ENCODE measurements at regions not wholly inside any gene's neighbourhood (a gene's known extent, or its start where the extent isn't known, plus 50 kb on each side); places are given as distances from the start of the nearest gene placed in this dataset.
"Not testable (repeated sequence)": the region's sequence is repeated elsewhere in the genome, so short reads cannot be mapped to it uniquely, and the experiment has no call there.

DNA sequence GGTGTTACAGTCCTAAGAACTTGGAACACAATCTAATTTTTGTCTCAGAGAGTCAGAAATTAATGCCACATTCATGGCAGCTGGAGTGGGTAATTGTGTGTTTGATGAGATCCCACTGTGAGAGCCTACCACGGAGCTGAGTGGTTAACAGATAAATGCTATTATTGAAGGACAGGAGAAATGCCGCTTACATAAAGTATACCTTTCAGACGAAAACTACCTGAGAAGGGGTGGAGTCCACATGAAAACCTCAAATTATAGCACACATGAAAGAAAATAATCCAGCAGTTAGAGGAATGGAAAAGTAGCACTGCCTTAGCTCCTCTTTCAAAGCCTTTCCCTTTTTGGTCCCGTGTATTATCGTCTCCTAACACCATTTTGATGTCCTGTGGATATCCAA, 133.0 kb downstream of the BACH1 start:
- H3K27me3 Mint-ChIP-seq: no peaks in the 10 kb centered on the region

DNA sequence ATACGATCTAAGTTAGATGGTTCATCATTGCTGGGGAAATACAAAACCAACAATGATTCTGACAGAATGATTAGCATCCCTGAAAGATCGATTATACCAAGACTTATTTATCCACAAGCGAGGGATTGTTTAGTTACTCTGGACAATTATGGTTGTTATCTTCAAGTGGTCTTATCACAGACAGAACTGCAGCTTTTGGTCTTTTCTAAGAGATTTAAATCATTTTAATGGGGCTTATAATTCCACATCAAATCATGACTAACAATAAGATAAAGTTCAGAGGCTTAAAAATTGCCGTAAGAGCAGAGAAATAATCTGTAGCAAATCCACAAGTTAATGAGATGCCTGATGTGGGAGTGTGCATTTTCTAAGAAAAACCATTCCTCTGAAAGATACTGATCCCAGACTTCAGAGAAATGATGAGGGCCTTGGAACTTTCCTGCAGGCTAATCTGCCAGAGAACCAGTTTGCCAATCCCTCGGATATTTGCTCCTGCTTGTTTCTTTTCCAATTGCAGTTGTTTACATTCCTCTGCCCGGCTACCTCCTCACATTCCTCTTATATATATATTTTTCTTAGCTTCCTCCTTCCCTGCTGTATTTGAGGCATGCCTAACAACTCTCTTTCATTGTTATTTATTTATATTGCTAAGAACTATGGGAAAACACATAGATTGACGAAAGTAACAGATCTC, 134.8 kb downstream of the BACH1 start:
- Mint-ChIP-seq H3K4me1 (peaks cover 31% of the 10 kb centered on the region), H3K36me3 (peaks cover 24% of the 10 kb centered on the region), H3K9me3 (peaks cover 2% of the 10 kb centered on the region), H3K27ac (no peak overlapping the region), H3K27me3 (no peaks in the 10 kb centered on the region), H3K4me3 (no peak overlapping the region)
- DNase-seq: no peak

More for the DNA sequence above, 133.0 kb downstream of the BACH1 start:
- Mint-ChIP-seq H3K4me1 (peaks cover 22% of the 10 kb centered on the region), H3K27ac (no peak overlapping the region), H3K36me3 (peaks cover 17% of the 10 kb centered on the region), H3K4me3 (no peak overlapping the region), H3K9me3 (peaks cover 2% of the 10 kb centered on the region)
- DNase-seq: no peak

DNA sequence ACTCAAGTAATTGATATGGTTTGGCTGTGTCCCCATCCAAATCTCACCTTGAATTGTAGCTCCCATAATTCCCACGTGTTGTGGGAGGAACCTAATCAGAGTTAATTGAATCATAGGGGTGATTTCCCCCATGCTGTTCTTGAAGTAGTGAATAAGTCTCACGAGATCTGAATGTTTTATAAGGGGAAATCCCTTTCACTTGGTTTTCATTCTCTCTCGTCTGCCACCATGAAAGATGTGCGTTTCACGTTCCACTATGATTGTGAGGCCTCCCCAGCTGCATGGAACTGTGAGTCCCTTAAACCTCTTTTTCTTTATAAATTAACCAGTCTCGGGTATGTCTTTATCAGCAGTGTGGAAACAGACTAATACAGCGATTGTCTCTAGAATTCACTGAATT, 135.4 kb downstream of the BACH1 start:
- Mint-ChIP-seq H3K4me3 (peak overlapping the region; percentile 11), H3K9me3 (peaks cover 2% of the 10 kb centered on the region), H3K4me1 (peaks cover 31% of the 10 kb centered on the region), H3K36me3 (peaks cover 26% of the 10 kb centered on the region), H3K27ac (peak overlapping the region; percentile 64), H3K27me3 (no peaks in the 10 kb centered on the region)
- DNase-seq: no peak

DNA sequence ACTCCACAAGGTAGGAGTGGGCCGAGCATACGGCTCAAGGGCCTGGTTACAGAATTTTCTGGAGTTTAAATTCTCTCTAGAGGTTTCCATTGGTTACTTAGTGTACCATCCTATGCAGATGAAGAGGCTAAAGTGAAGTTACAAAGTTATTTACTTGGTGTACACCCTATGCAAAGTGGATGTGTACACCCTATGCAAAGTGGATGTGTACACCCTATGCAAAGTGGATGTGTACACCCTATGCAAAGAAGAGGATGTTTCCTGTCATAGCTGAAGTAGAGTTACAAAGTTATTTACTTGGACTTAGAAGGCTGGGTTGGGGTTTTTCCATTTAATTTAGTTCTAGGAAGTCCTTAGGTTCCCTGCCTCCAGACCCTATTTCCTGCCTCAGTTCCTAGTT, 136.3 kb downstream of the BACH1 start:
- H3K9me3 Mint-ChIP-seq, H3K27me3 Mint-ChIP-seq, DNase-seq: not testable (repeated sequence)
- H3K27ac Mint-ChIP-seq: peak overlapping the region; percentile 64
- H3K36me3 Mint-ChIP-seq: peaks cover 26% of the 10 kb centered on the region
- H3K4me1 Mint-ChIP-seq: peaks cover 31% of the 10 kb centered on the region
- H3K4me3 Mint-ChIP-seq: peak overlapping the region; percentile 11

DNA sequence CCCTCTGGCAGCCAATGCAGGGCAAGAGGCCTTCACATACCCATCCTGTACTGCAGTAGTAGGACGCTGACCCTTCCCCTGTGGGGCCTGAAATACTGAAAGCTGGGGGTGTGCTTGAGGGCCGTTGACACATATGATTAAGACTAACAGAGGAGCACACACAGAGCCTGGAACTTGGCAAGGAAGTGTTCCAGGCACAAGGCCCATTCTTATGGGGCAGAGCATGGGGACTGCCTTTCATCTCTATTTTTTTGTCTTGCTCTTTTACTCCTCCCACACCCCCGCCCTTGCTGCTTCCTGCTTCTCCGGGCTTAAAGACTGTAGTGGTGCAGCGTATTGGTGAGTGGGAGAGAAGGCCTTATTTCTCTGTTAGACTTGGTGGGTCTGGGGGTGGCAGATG, 137.4 kb downstream of the BACH1 start:
- peaks cover 26% of the 10 kb centered on the region for H3K36me3 Mint-ChIP-seq
- H3K4me3 Mint-ChIP-seq: peak overlapping the region; percentile 77
- peak; percentile 33 for DNase-seq
- no peaks in the 10 kb centered on the region for H3K27me3 Mint-ChIP-seq
- peak overlapping the region; percentile 85 for H3K27ac Mint-ChIP-seq
- H3K4me1 Mint-ChIP-seq: peaks cover 31% of the 10 kb centered on the region
- peaks cover 2% of the 10 kb centered on the region for H3K9me3 Mint-ChIP-seq

DNA sequence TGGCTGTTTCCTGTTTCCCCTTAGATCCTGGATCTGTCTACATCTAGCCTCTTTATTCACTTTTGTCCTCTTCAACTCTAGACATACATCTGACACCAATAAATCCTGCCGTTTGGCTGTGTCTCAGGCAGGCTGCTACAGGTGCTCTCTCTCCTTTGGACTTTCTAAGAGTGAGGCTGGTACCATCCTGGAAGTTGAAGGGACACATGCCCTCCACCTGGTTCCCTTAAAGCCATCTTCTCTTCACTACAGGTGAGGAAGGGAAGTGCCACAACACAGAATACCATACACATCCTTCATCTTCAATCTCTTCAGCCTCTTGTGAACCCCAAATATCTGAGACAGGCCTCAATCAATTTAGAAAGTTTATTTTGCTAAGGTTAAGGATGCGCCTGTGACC, 137.9 kb downstream of the BACH1 start:
- Mint-ChIP-seq H3K27me3 (no peaks in the 10 kb centered on the region), H3K36me3 (peaks cover 26% of the 10 kb centered on the region), H3K4me1 (peaks cover 35% of the 10 kb centered on the region), H3K4me3 (peak overlapping the region; percentile 77), H3K9me3 (peaks cover 2% of the 10 kb centered on the region), H3K27ac (peak overlapping the region; percentile 85)
- no peak for DNase-seq

DNA sequence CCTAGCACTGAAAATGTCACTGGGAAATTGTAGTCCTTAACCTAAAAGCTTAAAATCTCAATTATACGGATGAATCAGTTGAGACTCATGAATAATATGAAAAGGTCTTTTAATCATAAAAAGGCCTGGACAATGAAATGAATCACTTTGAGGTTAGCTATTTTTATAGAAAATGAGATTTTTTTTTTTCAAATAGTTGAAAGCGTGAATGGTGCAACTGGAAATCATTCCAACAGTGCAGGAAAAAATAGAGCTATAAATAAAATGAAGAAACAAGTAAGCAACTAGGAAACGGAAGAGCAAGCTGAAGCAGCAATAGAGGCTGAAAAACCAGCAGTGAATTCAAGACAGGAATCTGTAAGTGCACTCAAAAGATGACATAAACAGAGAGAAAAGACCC, 142.9 kb downstream of the BACH1 start:
- peaks cover 20% of the 10 kb centered on the region for H3K4me1 Mint-ChIP-seq
- no peak overlapping the region for H3K27ac Mint-ChIP-seq
- no peak for DNase-seq
- H3K36me3 Mint-ChIP-seq: peaks cover 11% of the 10 kb centered on the region
- H3K4me3 Mint-ChIP-seq: no peak overlapping the region
- no peaks in the 10 kb centered on the region for H3K27me3 Mint-ChIP-seq
- H3K9me3 Mint-ChIP-seq: peaks cover 2% of the 10 kb centered on the region

DNA sequence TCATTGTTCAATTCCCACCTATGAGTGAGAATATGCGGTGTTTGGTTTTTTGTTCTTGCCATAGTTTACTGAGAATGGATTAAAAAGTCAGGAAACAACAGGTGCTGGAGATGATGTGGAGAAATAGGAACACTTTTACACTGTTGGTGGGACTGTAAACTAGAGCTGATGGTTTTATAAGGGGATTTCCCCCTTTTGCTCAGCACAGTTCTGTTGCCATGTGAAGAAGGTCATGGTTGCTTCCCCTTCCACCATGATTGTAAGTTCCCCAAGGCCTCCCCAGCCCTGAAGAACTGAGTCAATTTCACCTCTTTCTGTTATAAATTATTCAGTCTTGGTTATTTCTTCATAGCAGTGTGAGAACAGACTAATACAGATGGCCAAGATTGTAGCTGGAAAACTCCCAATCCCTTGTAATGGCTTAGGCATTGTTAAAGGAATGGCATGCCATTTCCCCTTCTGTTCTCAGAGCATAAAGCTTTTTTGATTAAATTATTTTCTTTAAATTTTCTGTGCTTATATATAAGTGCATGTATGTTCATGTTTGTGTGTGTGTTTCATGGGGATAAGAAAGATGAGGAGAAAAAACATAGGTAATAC, 144.8 kb downstream of the BACH1 start:
- peaks cover 4% of the 10 kb centered on the region for H3K9me3 Mint-ChIP-seq
- no peak for DNase-seq
- peaks cover 9% of the 10 kb centered on the region for H3K36me3 Mint-ChIP-seq
- H3K27ac Mint-ChIP-seq: no peak overlapping the region
- H3K4me3 Mint-ChIP-seq: no peak overlapping the region
- H3K4me1 Mint-ChIP-seq: peaks cover 11% of the 10 kb centered on the region
- H3K27me3 Mint-ChIP-seq: no peaks in the 10 kb centered on the region

DNA sequence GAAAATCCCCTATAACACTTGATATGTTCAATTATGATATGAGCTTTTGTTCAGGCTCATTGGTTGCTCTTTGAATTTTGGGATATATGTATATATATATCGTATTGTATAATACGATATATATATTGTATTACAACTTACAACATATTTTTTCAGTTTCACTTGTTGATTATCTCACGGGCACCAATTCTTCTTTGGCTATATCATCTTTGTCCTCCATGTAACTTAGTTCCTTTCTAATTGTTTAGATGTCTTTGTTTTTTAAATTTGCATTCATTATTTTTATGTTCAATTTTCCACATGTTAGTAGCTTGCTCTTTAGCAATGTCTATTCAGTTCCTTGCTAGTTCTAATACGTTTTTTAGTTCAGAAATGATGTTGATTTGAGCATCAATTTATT, 150.0 kb downstream of the BACH1 start:
- DNase-seq: no peak
- H3K4me1 Mint-ChIP-seq: peaks cover 17% of the 10 kb centered on the region
- H3K27me3 Mint-ChIP-seq: no peaks in the 10 kb centered on the region
- H3K9me3 Mint-ChIP-seq: peaks cover 12% of the 10 kb centered on the region
- H3K36me3 Mint-ChIP-seq: peaks cover 27% of the 10 kb centered on the region
- peak overlapping the region; percentile 95 for H3K27ac Mint-ChIP-seq
- no peak overlapping the region for H3K4me3 Mint-ChIP-seq

DNA sequence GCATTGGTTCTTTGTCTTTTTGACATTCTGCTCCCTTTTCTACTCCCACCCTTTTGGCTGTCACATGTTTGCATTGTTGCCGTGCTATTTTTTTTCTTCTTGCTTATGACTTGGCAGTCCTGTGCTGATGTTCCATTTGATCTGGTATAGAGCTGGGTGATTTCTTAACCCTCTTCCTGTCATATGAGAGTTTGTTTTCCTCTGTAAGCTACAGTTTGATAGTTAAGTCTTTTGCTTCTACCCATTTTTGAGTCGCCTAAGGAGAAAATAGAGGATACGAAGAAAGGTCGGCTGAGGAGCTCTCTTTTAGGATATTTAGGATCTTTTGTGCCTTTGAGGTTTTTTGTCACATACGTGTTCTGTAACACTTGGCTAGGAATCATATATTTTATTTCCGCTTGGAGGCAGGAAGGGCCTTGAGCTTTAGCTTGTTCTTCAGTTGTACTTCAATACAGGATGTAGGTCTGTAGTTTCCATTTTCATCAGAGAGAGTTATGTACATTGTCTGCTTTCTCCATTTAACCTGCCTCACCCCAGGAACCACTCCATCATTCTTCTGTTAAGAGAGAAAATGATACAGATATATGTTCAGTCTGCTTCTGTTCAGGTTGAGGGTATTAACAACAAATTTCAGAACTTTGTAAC, 150.7 kb downstream of the BACH1 start:
- Mint-ChIP-seq H3K36me3 (peaks cover 32% of the 10 kb centered on the region), H3K27me3 (no peaks in the 10 kb centered on the region), H3K9me3 (peaks cover 12% of the 10 kb centered on the region), H3K4me1 (peaks cover 20% of the 10 kb centered on the region), H3K4me3 (peak overlapping the region; percentile 68), H3K27ac (peak overlapping the region; percentile 95)
- DNase-seq: no peak

DNA sequence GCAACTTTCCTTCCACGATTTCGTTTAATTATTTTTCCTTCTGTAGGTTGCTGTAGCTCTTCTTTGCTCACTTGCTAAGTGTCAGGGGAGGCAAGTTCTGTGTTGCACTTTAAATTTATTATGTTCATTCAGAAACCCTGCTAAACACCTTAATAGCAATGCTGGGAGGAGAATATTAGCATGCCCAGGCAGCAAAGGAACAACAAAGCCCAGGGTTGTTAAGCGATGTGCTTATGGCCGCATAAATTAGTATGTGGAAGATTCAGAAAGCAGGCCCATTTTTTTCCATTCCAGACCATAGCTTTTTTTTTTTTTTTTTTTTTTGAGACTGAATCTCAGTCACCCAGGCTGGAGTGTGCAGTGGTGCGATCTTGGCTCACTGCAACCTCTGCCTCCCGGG, 151.3 kb downstream of the BACH1 start:
- Mint-ChIP-seq H3K27ac (peak overlapping the region; percentile 95), H3K4me3 (peak overlapping the region; percentile 68), H3K36me3 (peaks cover 36% of the 10 kb centered on the region), H3K4me1 (peaks cover 20% of the 10 kb centered on the region), H3K9me3 (peaks cover 12% of the 10 kb centered on the region), H3K27me3 (no peaks in the 10 kb centered on the region)
- no peak for DNase-seq

DNA sequence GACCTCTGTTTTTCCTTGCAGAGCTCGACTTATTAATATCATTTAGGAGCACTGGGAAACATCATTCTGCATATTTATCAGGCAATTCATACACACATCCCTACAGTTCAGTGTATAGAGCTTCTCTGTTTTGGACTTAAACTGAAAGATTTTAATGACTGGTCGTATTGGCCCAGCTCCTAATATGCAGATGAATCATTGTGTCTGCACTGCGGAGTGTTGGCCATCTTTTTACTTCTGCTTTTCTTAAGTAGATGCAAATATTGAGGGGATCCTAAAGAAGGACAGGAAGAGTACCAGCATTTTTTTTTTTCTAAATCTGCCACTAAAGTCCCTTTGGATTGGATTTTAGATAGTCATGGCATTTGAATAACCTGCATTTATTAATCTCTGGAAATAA, 154.8 kb downstream of the BACH1 start:
- no peak for DNase-seq
- Mint-ChIP-seq H3K4me3 (no peak overlapping the region), H3K27ac (no peak overlapping the region), H3K27me3 (no peaks in the 10 kb centered on the region), H3K4me1 (peaks cover 20% of the 10 kb centered on the region), H3K9me3 (peaks cover 9% of the 10 kb centered on the region), H3K36me3 (peaks cover 38% of the 10 kb centered on the region)

DNA sequence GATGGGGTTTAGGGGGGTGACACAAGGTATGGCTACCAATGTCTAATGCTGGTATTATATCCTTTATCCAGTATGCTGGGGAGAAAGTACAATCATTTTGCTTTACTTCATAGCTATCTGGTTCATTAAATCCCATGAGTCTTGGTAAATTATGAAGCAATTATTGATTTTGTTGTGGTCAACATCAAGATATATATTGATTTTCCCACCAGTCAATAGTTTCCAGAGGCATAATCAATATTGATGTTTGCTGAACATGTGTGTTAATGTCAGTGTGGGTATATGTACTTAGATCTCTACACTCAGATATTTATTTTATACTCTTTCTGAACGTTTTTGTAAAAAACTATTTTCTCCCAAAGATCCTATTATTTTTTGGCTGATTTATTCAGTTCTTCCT, 155.5 kb downstream of the BACH1 start:
- no peaks in the 10 kb centered on the region for H3K27me3 Mint-ChIP-seq
- H3K36me3 Mint-ChIP-seq: peaks cover 33% of the 10 kb centered on the region
- peaks cover 3% of the 10 kb centered on the region for H3K9me3 Mint-ChIP-seq
- no peak overlapping the region for H3K4me3 Mint-ChIP-seq
- peaks cover 16% of the 10 kb centered on the region for H3K4me1 Mint-ChIP-seq
- no peak overlapping the region for H3K27ac Mint-ChIP-seq
- DNase-seq: no peak

DNA sequence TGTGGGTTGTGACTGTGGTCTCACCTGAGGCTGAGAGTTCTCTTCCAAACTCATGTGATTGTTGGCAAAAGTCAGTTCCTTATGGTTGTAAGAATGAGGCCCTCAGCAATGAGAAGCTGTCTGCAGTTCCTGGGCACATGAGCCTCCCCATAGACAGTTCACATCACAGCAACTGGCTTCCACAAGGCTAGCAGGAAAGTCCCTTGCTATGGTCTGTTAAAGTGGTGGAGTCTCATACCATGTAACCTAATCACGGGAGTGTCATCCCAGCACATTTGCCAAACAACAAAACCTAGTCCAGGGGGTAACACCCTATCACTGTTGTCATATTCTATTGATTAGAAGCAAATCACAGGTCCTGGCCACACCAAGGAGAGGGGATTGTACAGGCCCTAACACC, 163.8 kb downstream of the BACH1 start:
- H3K9me3 Mint-ChIP-seq: peaks cover 3% of the 10 kb centered on the region
- H3K4me1 Mint-ChIP-seq: no peaks in the 10 kb centered on the region
- H3K27ac Mint-ChIP-seq: no peak overlapping the region
- DNase-seq: no peak
- no peak overlapping the region for H3K4me3 Mint-ChIP-seq
- H3K27me3 Mint-ChIP-seq: no peaks in the 10 kb centered on the region
- peaks cover 19% of the 10 kb centered on the region for H3K36me3 Mint-ChIP-seq

DNA sequence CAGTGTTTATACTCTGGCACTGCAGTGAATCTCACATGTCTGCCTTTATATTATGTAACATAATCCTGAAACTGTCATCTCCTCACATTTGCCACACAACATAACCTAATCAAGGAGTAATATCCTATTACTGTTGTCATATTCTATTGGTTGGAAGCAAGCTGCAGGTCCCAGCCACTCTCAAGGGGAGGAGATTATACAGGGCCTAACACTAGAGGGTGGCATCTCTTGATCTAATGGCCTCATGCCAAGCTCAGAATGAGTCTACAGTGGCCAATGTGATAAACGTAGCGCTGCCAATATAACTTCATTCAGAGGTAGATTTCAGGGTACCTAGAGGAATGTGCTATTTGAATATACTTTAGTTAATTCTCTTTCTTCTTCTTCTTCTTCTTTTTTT, 166.8 kb downstream of the BACH1 start:
- no peak for DNase-seq
- no peak overlapping the region for H3K4me3 Mint-ChIP-seq
- peaks cover 3% of the 10 kb centered on the region for H3K9me3 Mint-ChIP-seq
- H3K27ac Mint-ChIP-seq: no peak overlapping the region
- peaks cover under 1% of the 10 kb centered on the region for H3K4me1 Mint-ChIP-seq
- H3K36me3 Mint-ChIP-seq: peaks cover 20% of the 10 kb centered on the region
- H3K27me3 Mint-ChIP-seq: no peaks in the 10 kb centered on the region

DNA sequence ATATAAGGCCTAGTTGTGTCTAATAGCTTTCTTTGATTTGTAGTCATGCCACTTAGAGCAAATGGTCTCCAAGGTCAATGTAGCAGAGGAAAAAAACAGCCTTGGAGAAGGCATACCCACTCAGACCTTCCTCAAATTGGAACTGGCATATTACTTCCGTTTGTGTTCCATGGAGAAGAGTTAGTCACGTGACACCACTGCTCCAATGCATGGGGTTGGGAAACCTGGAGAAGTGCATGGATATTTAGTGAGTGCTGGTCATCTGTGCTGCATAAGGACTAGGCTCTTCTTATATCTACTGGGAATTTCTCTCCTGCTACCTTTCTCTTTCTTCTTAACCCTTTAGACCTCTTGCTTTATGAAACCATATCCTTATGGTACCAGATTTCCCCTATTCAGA, 167.8 kb downstream of the BACH1 start:
- no peaks in the 10 kb centered on the region for H3K9me3 Mint-ChIP-seq
- H3K4me3 Mint-ChIP-seq: no peak overlapping the region
- DNase-seq: no peak
- no peak overlapping the region for H3K27ac Mint-ChIP-seq
- H3K36me3 Mint-ChIP-seq: peaks cover 15% of the 10 kb centered on the region
- H3K4me1 Mint-ChIP-seq: peaks cover 4% of the 10 kb centered on the region
- H3K27me3 Mint-ChIP-seq: no peaks in the 10 kb centered on the region
